CD14-positive monocyte (primary cell): ENCODE measurements at regions not wholly inside any gene's neighbourhood (a gene's known extent, or its start where the extent isn't known, plus 50 kb on each side); places are given as distances from the start of the nearest gene placed in this dataset.

Experiments used
- DNase-seq, 3 donors: peaks; one replicate each; pipeline ENCODE4 v3.0.0-alpha.2; 2011 to 2022
- H2AFZ ChIP-seq: 2 replicates; pipeline ENCODE4 v1.6.0; 2012; ENCODE audit warnings: mild to moderate bottlenecking, low read depth, low read length, inconsistent platforms; ENCODE audit not compliant: insufficient read depth, poor library complexity, severe bottlenecking
- H3K27ac ChIP-seq, 2 donors: 1 replicate in 1 of 2; 2 replicates in 1 of 2; pipeline ENCODE4 v1.5.1; 2012 to 2013; ENCODE audit warnings: low read length in 2 of 2, control low read depth in 1 of 2, inconsistent platforms in 1 of 2, low read depth in 1 of 2, mild to moderate bottlenecking in 1 of 2
- H3K27me3 ChIP-seq, 2 donors: one replicate each; pipeline versions ENCODE4 v1.6.0 to v1.6.1; 2011 to 2013; ENCODE audit warnings: low read length in 2 of 2; ENCODE audit not compliant: control insufficient read depth in 2 of 2, insufficient read depth in 2 of 2
- H3K36me3 ChIP-seq, 2 donors: replicated peaks in 1 of 2; 1 replicate in 1 of 2; 2 replicates in 1 of 2; pipeline versions ENCODE4 v1.5.1 to v1.6.1; 2012 to 2013; ENCODE audit warnings: low read length in 2 of 2, control low read depth in 1 of 2, inconsistent platforms in 1 of 2, mild to moderate bottlenecking in 1 of 2; ENCODE audit not compliant: insufficient read depth in 2 of 2, control insufficient read depth in 1 of 2
- H3K4me1 ChIP-seq, 2 donors: 1 replicate in 1 of 2; 2 replicates in 1 of 2; pipeline versions ENCODE4 v1.5.1 to v1.6.1; 2012 to 2013; ENCODE audit warnings: low read length in 2 of 2, control low read depth in 1 of 2, inconsistent platforms in 1 of 2, mild to moderate bottlenecking in 1 of 2, moderate library complexity in 1 of 2; ENCODE audit not compliant: insufficient read depth in 2 of 2, control insufficient read depth in 1 of 2
- H3K4me2 ChIP-seq: replicated peaks from 2 replicates; pipeline ENCODE3; 2012; ENCODE audit warnings: low read length, moderate library complexity, mild to moderate bottlenecking; ENCODE audit not compliant: poor library complexity, severe bottlenecking; ENCODE audit errors: extremely low read depth
- H3K4me3 ChIP-seq, 3 experiments: fragments of 200-600 bp in 1 of 3; sonication (generic) in 1 of 3; replicated peaks in 1 of 3; 1 replicate in 2 of 3; 2 replicates in 1 of 3; pipeline ENCODE4 v1.5.1; 2011 to 2013; ENCODE audit warnings: low read length in 3 of 3, mild to moderate bottlenecking in 3 of 3, control low read depth in 2 of 3, low read depth in 2 of 3, inconsistent platforms in 1 of 3, moderate library complexity in 1 of 3
- H3K79me2 ChIP-seq: 2 replicates; pipeline ENCODE4 v1.6.0; 2012; ENCODE audit warnings: mild to moderate bottlenecking, control low read depth, inconsistent platforms, low read length, moderate library complexity; ENCODE audit not compliant: insufficient read depth
- H3K9ac ChIP-seq: 2 replicates; pipeline ENCODE4 v1.6.0; 2017; ENCODE audit warnings: low read length, mild to moderate bottlenecking; ENCODE audit not compliant: insufficient read depth, poor library complexity, severe bottlenecking
- H3K9me3 ChIP-seq, 2 donors: replicated peaks in 1 of 2; 1 replicate in 1 of 2; 2 replicates in 1 of 2; pipeline versions ENCODE4 v1.5.1 to v1.6.1; 2012 to 2013; ENCODE audit warnings: low read length in 2 of 2, control low read depth in 1 of 2; ENCODE audit not compliant: control insufficient read depth in 1 of 2, insufficient read depth in 1 of 2
- H4K20me1 ChIP-seq: 2 replicates; pipeline ENCODE4 v1.6.0; 2012; ENCODE audit warnings: mild to moderate bottlenecking, low read length, control low read depth, moderate library complexity; ENCODE audit not compliant: insufficient read depth
- H3K27ac Mint-ChIP-seq, 7 donors: one replicate each; pipeline ENCODE4 v1.8.0; 2020; ENCODE audit warnings: mild to moderate bottlenecking in 7 of 7, mixed read lengths in 7 of 7, moderate library complexity in 6 of 7, inconsistent platforms in 2 of 7
- H3K27me3 Mint-ChIP-seq, 3 donors: one replicate each; pipeline ENCODE4 v1.8.0; 2021 to 2022; ENCODE audit warnings: low read depth in 3 of 3, mild to moderate bottlenecking in 3 of 3, mixed read lengths in 3 of 3, moderate library complexity in 3 of 3, inconsistent platforms in 1 of 3
- H3K36me3 Mint-ChIP-seq, 2 donors: one replicate each; pipeline ENCODE4 v1.8.0; 2020; ENCODE audit warnings: mixed read lengths in 2 of 2, inconsistent platforms in 1 of 2, mild to moderate bottlenecking in 1 of 2
- H3K4me1 Mint-ChIP-seq: one replicate; pipeline ENCODE4 v1.8.0; 2020; ENCODE audit warnings: mild to moderate bottlenecking, mixed read lengths
- H3K4me3 Mint-ChIP-seq, 2 donors: one replicate each; pipeline ENCODE4 v1.8.0; 2020; ENCODE audit warnings: mild to moderate bottlenecking in 2 of 2, mixed read lengths in 2 of 2, moderate library complexity in 1 of 2
- H3K9me3 Mint-ChIP-seq, 7 donors: one replicate each; pipeline ENCODE4 v1.8.0; 2020 to 2022; ENCODE audit warnings: mixed read lengths in 7 of 7, mild to moderate bottlenecking in 6 of 7, moderate library complexity in 6 of 7, inconsistent platforms in 2 of 7
- WGBS: methylation state at CpG from one replicate; pipeline ENCODE4 v1.1.5; 2013; ENCODE audit warnings: missing lambda C conversion rate; ENCODE audit not compliant: insufficient coverage; 5-methylcytosine and 5-hydroxymethylcytosine counted together
- intact Hi-C, 2 donors: fragments of 100-400 bp; cut with micrococcal nuclease; formaldehyde crosslinking; loops; one replicate each; pipeline versions ENCODE4 v1.15.0 to v1.15.1; 2023
- TF ChIP-seq, protein P1 (sequence below): fragments of 200-600 bp; IDR thresholded peaks from one replicate; pipeline ENCODE4 v1.8.0; 2022; ENCODE audit warnings: antibody characterized with exemption, mild to moderate bottlenecking

GRCh38 chr12:112676507-112676906 lies 115.0 kb upstream of the RPH3A start:
- Histone ChIP-seq H3K9ac (no peak overlapping the region), H3K36me3 (no peaks in the 10 kb centered on the region), H3K4me3 (no peak overlapping the region), H3K27ac (no peak overlapping the region), H3K9me3 (no peaks in the 10 kb centered on the region), H3K4me2 (no peak overlapping the region), H2AFZ (no peak overlapping the region), H4K20me1 (no peaks in the 10 kb centered on the region), H3K27me3 (peaks cover 0 to 4% of the 10 kb centered on the region in 2 donors), H3K4me1 (no peaks in the 10 kb centered on the region), H3K79me2 (no peaks in the 10 kb centered on the region)
- peaks cover 9 to 13% (median 10%) of the 10 kb centered on the region in 3 donors for H3K27me3 Mint-ChIP-seq
- TF ChIP-seq, protein P1, sequence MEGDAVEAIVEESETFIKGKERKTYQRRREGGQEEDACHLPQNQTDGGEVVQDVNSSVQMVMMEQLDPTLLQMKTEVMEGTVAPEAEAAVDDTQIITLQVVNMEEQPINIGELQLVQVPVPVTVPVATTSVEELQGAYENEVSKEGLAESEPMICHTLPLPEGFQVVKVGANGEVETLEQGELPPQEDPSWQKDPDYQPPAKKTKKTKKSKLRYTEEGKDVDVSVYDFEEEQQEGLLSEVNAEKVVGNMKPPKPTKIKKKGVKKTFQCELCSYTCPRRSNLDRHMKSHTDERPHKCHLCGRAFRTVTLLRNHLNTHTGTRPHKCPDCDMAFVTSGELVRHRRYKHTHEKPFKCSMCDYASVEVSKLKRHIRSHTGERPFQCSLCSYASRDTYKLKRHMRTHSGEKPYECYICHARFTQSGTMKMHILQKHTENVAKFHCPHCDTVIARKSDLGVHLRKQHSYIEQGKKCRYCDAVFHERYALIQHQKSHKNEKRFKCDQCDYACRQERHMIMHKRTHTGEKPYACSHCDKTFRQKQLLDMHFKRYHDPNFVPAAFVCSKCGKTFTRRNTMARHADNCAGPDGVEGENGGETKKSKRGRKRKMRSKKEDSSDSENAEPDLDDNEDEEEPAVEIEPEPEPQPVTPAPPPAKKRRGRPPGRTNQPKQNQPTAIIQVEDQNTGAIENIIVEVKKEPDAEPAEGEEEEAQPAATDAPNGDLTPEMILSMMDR: no peak
- no peak for DNase-seq
- H3K27ac Mint-ChIP-seq: no peak overlapping the region
- intact Hi-C loops: no loop called here
- H3K4me3 Mint-ChIP-seq: no peak overlapping the region
- WGBS: 92% methylated on average over 2 of the region's 4 CpGs
- H3K9me3 Mint-ChIP-seq: no peaks in the 10 kb centered on the region
- no peaks in the 10 kb centered on the region for H3K36me3 Mint-ChIP-seq
- H3K4me1 Mint-ChIP-seq: no peaks in the 10 kb centered on the region

- no peak for DNase-seq
- no peak overlapping the region for H2AFZ ChIP-seq
- no peak overlapping the region for H3K27ac ChIP-seq
- H3K36me3 ChIP-seq: no peaks in the 10 kb centered on the region
- H3K4me2 ChIP-seq: no peak overlapping the region
- Mint-ChIP-seq H3K9me3 (no peaks in the 10 kb centered on the region), H3K4me1 (no peaks in the 10 kb centered on the region), H3K4me3 (no peak overlapping the region), H3K36me3 (no peaks in the 10 kb centered on the region), H3K27me3 (peaks cover 10 to 13% (median 11%) of the 10 kb centered on the region in 3 donors), H3K27ac (peak overlapping the region in 1 of 7 donors; percentile 43)
- no peaks in the 10 kb centered on the region for H4K20me1 ChIP-seq
- H3K79me2 ChIP-seq: no peaks in the 10 kb centered on the region
- H3K27me3 ChIP-seq: peaks cover 0 to 4% of the 10 kb centered on the region in 2 donors
- 70% methylated on average over 4 of the region's 6 CpGs for WGBS
- no peaks in the 10 kb centered on the region for H3K4me1 ChIP-seq
- H3K9me3 ChIP-seq: no peaks in the 10 kb centered on the region
- H3K9ac ChIP-seq: no peak overlapping the region
- TF ChIP-seq, protein P1: no peak
- no peak overlapping the region for H3K4me3 ChIP-seq
- intact Hi-C loops: no loop called here
Measured at GRCh38 chr12:112677050-112677765, 114.3 kb upstream of the RPH3A start.
